NB4 (cell line): ENCODE measurements at regions not wholly inside any gene's neighbourhood (a gene's known extent, or its start where the extent isn't known, plus 50 kb on each side); places are given as distances from the start of the nearest gene placed in this dataset.

Experiments used
- DNase-seq: peaks from one replicate; pipeline ENCODE4 v3.0.0; 2010; ENCODE audit warnings: low read depth
- H3K4me3 ChIP-seq: one replicate; pipeline ENCODE4 v1.5.1; 2011; ENCODE audit warnings: mild to moderate bottlenecking, low read depth, low read length, moderate library complexity
- CTCF ChIP-seq: IDR thresholded peaks from one replicate; pipeline ENCODE4 v1.5.1; 2012; ENCODE audit warnings: low read depth, low read length
- MAX ChIP-seq: IDR thresholded peaks from 2 replicates; pipeline ENCODE4 v1.6.1; 2011; ENCODE audit warnings: low read depth, low read length
- MYC ChIP-seq: IDR thresholded peaks from 2 replicates; pipeline ENCODE4 v1.6.1; 2011; ENCODE audit warnings: low read depth, low read length
- POLR2A ChIP-seq: IDR thresholded peaks from 2 replicates; pipeline ENCODE4 v1.6.1; 2011; ENCODE audit warnings: mild to moderate bottlenecking; ENCODE audit not compliant: insufficient read length; ENCODE audit errors: extremely low read depth

DNA sequence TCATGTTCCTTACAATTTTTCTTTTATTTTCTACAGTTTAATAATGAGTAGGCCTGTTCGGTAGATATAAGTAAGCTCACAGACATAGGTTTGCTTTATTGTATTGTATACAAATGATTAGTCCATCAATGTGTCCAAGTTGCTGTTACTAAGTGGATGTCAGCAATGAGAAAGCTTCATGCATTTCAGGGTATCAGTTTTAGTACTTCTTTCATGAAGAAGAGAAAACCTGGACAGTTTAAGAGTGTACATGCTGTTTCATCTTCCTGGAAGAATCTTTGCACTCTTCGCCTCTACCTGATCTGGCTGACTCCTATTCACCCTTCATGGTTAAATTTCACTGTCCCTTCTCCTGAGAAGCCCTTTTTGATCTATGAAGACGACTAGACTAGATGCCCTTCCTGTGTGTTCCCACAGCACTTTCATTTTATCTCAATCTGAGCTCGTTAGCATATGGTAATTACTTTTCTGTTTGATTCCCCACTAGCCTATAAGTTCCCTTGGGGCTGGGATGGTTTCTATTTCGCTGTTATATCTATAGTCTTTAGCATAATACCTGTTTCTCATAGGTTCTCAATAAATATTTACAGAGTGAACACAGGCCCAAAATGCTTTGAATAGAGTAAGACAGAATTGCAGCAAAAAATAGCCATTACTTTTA, 70.7 kb downstream of the CETN3 start:
- no peak for DNase-seq
- TF ChIP-seq MAX (no peak), CTCF (no peak), POLR2A (no peak), MYC (no peak)
- no peak overlapping the region for H3K4me3 ChIP-seq

- no peak for TF ChIP-seq POLR2A
- no peak for TF ChIP-seq MAX
- no peak for TF ChIP-seq CTCF
- no peak for TF ChIP-seq MYC
- DNase-seq: no peak
- H3K4me3 ChIP-seq: no peak overlapping the region
Observed at GRCh38 chr5:90337449-90338052, 72.0 kb downstream of the CETN3 start.

DNA sequence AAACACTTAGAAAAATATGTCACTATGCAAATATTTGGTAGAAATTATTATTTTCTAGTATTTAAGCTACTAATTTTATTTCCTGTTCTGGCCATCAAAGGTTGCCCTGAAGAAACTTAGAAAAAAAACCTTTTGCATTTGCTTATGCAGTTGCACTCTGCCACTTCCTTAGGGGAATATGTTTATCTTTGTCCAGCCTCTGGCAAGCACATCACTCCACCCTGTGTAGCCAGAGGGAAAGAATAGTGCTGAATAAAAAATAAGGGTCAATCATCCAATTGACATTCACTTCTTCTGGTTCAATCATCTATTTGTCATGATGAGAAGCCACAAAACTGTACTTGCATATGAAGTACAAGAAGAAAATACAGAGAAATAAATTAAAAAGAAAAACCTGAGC, 72.8 kb downstream of the CETN3 start:
- TF ChIP-seq MYC (no peak), MAX (no peak), CTCF (no peak), POLR2A (no peak)
- DNase-seq: no peak
- H3K4me3 ChIP-seq: no peak overlapping the region

- no peak for DNase-seq
- TF ChIP-seq CTCF (no peak), MAX (no peak), MYC (no peak), POLR2A (no peak)
- no peak overlapping the region for H3K4me3 ChIP-seq
Observed at GRCh38 chr5:90334741-90335140, 74.8 kb downstream of the CETN3 start.

GRCh38 chr5:90329911-90330310, 79.6 kb downstream of the CETN3 start:
- TF ChIP-seq MYC: no peak
- TF ChIP-seq CTCF: no peak
- no peak for TF ChIP-seq MAX
- no peak for TF ChIP-seq POLR2A
- DNase-seq: no peak
- H3K4me3 ChIP-seq: no peak overlapping the region
